ENCODE measurements at regions not wholly inside any gene's neighbourhood (a gene's known extent, or its start where the extent isn't known, plus 50 kb on each side); places are given as distances from the start of the nearest gene placed in this dataset.

GRCh38 chr12:41917938-41918341, 226.7 kb downstream of the GXYLT1 start:
- Histone ChIP-seq H4K20me1 (ENCODE audit: insufficient read depth) (no peaks in the 10 kb centered on the region), H2AFZ (ENCODE audit: low read depth, low read length) (no peak overlapping the region), H3K27ac (ENCODE audit: low read length) (no peak overlapping the region), H3K4me2 (ENCODE audit: low read length) (no peak overlapping the region), H3K9ac (ENCODE audit: low read length) (no peak overlapping the region), H3K27me3 (ENCODE audit: insufficient read depth, low read depth, low read length) (no peaks in the 10 kb centered on the region), H3K4me3 (ENCODE audit: low read length) (no peak overlapping the region), H3K36me3 (ENCODE audit: insufficient read depth, low read length) (no peaks in the 10 kb centered on the region), H3K9me2 (ENCODE audit: insufficient read depth, low read length) (no peaks in the 10 kb centered on the region), H3F3A (ENCODE audit: insufficient read depth, low read length, poor library complexity, severe bottlenecking) (no peaks in the 10 kb centered on the region), H3K9me3 (ENCODE audit: low read length) (no peaks in the 10 kb centered on the region), H3K79me2 (replicated peaks; ENCODE audit: insufficient read depth, low read length) (no peaks in the 10 kb centered on the region)
- TF ChIP-seq, protein P1, sequence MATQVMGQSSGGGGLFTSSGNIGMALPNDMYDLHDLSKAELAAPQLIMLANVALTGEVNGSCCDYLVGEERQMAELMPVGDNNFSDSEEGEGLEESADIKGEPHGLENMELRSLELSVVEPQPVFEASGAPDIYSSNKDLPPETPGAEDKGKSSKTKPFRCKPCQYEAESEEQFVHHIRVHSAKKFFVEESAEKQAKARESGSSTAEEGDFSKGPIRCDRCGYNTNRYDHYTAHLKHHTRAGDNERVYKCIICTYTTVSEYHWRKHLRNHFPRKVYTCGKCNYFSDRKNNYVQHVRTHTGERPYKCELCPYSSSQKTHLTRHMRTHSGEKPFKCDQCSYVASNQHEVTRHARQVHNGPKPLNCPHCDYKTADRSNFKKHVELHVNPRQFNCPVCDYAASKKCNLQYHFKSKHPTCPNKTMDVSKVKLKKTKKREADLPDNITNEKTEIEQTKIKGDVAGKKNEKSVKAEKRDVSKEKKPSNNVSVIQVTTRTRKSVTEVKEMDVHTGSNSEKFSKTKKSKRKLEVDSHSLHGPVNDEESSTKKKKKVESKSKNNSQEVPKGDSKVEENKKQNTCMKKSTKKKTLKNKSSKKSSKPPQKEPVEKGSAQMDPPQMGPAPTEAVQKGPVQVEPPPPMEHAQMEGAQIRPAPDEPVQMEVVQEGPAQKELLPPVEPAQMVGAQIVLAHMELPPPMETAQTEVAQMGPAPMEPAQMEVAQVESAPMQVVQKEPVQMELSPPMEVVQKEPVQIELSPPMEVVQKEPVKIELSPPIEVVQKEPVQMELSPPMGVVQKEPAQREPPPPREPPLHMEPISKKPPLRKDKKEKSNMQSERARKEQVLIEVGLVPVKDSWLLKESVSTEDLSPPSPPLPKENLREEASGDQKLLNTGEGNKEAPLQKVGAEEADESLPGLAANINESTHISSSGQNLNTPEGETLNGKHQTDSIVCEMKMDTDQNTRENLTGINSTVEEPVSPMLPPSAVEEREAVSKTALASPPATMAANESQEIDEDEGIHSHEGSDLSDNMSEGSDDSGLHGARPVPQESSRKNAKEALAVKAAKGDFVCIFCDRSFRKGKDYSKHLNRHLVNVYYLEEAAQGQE (IDR thresholded peaks at IDR 0.05; ENCODE audit: borderline replicate concordance), result no peak

DNA sequence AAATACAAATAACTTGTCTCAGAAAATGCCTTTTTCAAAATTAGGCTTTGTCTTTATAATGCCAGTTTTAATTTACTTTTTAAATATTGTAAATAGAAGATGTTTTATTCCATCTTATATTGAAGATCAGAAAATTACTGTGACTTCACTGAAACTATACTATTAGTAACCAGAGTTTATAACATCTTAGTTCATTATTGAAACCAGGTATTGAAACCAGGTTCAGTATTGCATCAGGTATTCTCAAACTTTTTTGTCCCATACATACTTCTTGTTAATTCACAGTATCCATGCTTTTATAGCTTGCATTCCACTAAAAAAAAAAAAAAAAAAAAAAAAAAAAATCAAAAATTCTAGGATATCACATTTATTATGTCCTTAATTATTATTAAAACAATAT, 227.5 kb downstream of the GXYLT1 start:
- H3K79me2 ChIP-seq (replicated peaks; ENCODE audit: insufficient read depth, low read length), result no peaks in the 10 kb centered on the region
- TF ChIP-seq, protein P2, sequence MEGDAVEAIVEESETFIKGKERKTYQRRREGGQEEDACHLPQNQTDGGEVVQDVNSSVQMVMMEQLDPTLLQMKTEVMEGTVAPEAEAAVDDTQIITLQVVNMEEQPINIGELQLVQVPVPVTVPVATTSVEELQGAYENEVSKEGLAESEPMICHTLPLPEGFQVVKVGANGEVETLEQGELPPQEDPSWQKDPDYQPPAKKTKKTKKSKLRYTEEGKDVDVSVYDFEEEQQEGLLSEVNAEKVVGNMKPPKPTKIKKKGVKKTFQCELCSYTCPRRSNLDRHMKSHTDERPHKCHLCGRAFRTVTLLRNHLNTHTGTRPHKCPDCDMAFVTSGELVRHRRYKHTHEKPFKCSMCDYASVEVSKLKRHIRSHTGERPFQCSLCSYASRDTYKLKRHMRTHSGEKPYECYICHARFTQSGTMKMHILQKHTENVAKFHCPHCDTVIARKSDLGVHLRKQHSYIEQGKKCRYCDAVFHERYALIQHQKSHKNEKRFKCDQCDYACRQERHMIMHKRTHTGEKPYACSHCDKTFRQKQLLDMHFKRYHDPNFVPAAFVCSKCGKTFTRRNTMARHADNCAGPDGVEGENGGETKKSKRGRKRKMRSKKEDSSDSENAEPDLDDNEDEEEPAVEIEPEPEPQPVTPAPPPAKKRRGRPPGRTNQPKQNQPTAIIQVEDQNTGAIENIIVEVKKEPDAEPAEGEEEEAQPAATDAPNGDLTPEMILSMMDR (IDR thresholded peaks at IDR 0.05; ENCODE audit: poor library complexity, severe bottlenecking), result no peak
- TF ChIP-seq TAF1 (IDR thresholded peaks at IDR 0.05; ENCODE audit: low read depth) (no peak), SMC3 (conservative IDR thresholded peaks at IDR 0.05; ENCODE audit: poor library complexity) (no peak), EP300 (conservative IDR thresholded peaks at IDR 0.05; ENCODE audit: poor library complexity, severe bottlenecking) (no peak), RAD21 (conservative IDR thresholded peaks at IDR 0.05) (no peak), POLR2AphosphoS5 (IDR thresholded peaks at IDR 0.05) (no peak), EZH2 (IDR thresholded peaks at IDR 0.05; ENCODE audit: borderline replicate concordance, insufficient read depth, low read length, poor library complexity, severe bottlenecking) (no peak), MXI1 (conservative IDR thresholded peaks at IDR 0.05; ENCODE audit: poor library complexity, severe bottlenecking) (no peak)
- TF ChIP-seq, protein P1 (IDR thresholded peaks at IDR 0.05; ENCODE audit: borderline replicate concordance), result no peak
- H2AFZ ChIP-seq (ENCODE audit: low read depth, low read length), result no peak overlapping the region
- H3K36me3 ChIP-seq (ENCODE audit: insufficient read depth, low read length), result no peaks in the 10 kb centered on the region
- no peak overlapping the region for H3K27ac ChIP-seq (ENCODE audit: low read length)
- no peak overlapping the region for H3K9ac ChIP-seq (ENCODE audit: low read length)
- no peaks in the 10 kb centered on the region for H3F3A ChIP-seq (ENCODE audit: insufficient read depth, low read length, poor library complexity, severe bottlenecking)
- H3K9me2 ChIP-seq (ENCODE audit: insufficient read depth, low read length), result no peaks in the 10 kb centered on the region
- no peaks in the 10 kb centered on the region for H4K20me1 ChIP-seq (ENCODE audit: insufficient read depth)
- H3K4me3 ChIP-seq (ENCODE audit: low read length), result no peak overlapping the region
- H3K27me3 ChIP-seq (ENCODE audit: insufficient read depth, low read depth, low read length), result no peaks in the 10 kb centered on the region
- no peak overlapping the region for H3K4me2 ChIP-seq (ENCODE audit: low read length)
- H3K9me3 ChIP-seq (ENCODE audit: low read length), result no peaks in the 10 kb centered on the region

All from neural cell (in vitro differentiated cells).